ENCODE measurements at regions not wholly inside any gene's neighbourhood (a gene's known extent, or its start where the extent isn't known, plus 50 kb on each side); places are given as distances from the start of the nearest gene placed in this dataset.

GRCh38 chr7:66508431-66508830, 120.2 kb upstream of the KCTD7 start:
- DNase-seq = no peak
- H3K27ac ChIP-seq = no peak overlapping the region
- no peak for TF ChIP-seq CTCF (IDR thresholded peaks at IDR 0.05; ENCODE audit: low read depth, low read length, missing control alignments)

DNA sequence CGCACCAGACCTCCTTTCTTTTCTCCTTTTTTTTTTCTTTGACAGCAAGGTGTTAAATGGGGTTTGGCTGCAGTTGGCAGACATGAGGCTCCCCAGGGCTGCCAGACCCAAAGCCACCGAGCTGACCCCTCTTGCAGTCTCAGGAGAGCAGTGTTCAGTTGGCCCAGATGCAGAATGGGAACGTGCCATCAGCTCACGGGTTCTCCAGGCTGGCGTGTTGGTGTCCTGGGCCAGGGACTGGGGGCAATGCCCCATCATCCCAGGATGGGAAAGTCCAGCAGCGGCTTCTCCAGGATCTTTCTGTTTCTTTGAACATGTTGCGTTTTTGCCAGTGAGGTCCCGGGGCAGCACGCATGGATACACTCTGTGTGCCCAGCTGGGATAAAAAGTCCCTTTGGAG, 114.6 kb upstream of the KCTD7 start:
- DNase-seq = no peak
- H3K4me3 ChIP-seq (ENCODE audit: low read depth, low read length) = no peak overlapping the region
- no peak for TF ChIP-seq CTCF (IDR thresholded peaks at IDR 0.05; ENCODE audit: low read depth, low read length, missing control alignments)
- H3K27ac ChIP-seq = no peak overlapping the region
- H3K27me3 ChIP-seq (replicated peaks) = no peaks in the 10 kb centered on the region
- in situ Hi-C loops (cut with HindIII; ENCODE audit: low pct_ligation_motif_present, low sequenced_read_pairs) = no loop called here
- H3K36me3 ChIP-seq (replicated peaks) = no peaks in the 10 kb centered on the region

More at GRCh38 chr7:66508431-66508830, 120.2 kb upstream of the KCTD7 start:
- H3K4me3 ChIP-seq (ENCODE audit: low read depth, low read length) = no peak overlapping the region
- H3K36me3 ChIP-seq (replicated peaks) = no peaks in the 10 kb centered on the region
- in situ Hi-C loops (cut with HindIII; ENCODE audit: low pct_ligation_motif_present, low sequenced_read_pairs) = no loop called here
- H3K27me3 ChIP-seq (replicated peaks) = no peaks in the 10 kb centered on the region

DNA sequence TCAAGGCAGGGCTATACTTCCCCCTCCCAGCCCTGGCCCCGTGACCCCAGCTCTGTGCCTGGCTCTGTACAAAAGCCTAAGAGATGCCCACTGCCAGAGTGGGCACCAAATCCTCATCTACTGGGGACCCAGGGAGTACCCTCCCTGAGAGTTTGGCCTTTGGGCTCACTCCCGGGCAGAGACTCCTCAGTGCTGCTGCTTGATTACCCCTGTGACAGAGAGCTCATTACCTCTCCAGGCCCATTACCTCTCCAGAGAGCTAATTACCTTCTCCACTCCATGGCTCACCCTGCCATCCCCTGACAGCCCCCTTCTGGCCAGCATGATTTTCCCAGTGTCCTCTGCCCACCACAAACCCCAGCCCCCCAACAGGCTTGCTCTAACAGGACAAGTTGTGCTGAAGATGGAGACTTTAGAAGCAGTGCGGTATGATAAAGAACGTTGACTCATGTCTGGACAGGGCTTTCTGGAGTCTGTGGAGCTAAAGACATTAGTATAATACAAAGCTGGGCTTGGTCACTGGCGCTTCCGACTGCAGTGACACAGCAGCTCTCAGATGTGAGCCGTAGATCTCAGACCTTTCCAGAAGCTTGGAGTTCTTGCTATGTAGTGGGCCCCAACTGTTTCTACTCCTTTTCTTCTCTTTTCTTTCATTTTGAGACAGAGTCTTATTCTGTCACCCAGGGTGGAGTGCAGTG, 111.3 kb upstream of the KCTD7 start:
- no peak for TF ChIP-seq CTCF (IDR thresholded peaks at IDR 0.05; ENCODE audit: low read depth, low read length, missing control alignments)
- no peak for DNase-seq
- in situ Hi-C loops (cut with HindIII; ENCODE audit: low pct_ligation_motif_present, low sequenced_read_pairs) = no loop called here
- Histone ChIP-seq H3K4me3 (ENCODE audit: low read depth, low read length) (no peak overlapping the region), H3K27me3 (replicated peaks) (no peaks in the 10 kb centered on the region), H3K36me3 (replicated peaks) (no peaks in the 10 kb centered on the region), H3K27ac (no peak overlapping the region)

DNA sequence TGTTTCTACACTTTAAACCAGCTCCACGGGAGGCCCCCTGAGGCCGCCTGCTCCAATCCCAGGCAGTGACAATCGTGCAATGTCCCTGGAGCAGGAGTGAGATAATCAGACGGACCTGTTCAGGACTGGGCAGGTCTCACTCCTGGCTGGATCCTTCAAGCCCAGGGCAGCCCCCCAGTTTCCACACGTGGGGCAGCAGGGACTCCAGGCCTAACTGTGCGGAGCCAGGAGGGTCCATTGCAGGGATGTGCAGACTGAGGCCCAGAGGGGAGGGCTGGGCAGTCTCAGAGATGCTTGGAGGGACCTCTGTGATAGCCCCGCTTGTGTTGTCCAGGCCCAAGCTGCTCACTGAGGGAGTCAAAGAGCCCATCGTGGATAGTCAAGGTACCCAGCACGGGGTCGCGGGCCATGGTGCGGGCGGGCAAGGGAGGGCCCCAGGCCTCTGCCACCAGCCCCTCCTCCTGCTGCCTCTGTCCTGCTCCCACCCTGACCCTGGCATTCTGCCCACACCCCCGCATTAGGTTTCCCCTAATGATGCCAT, 110.5 kb upstream of the KCTD7 start:
- in situ Hi-C loops (cut with HindIII; ENCODE audit: low pct_ligation_motif_present, low sequenced_read_pairs) = no loop called here
- Histone ChIP-seq H3K27ac (no peak overlapping the region), H3K36me3 (replicated peaks) (no peaks in the 10 kb centered on the region), H3K4me3 (ENCODE audit: low read depth, low read length) (no peak overlapping the region), H3K27me3 (replicated peaks) (no peaks in the 10 kb centered on the region)
- DNase-seq = no peak
- no peak for TF ChIP-seq CTCF (IDR thresholded peaks at IDR 0.05; ENCODE audit: low read depth, low read length, missing control alignments)

DNA sequence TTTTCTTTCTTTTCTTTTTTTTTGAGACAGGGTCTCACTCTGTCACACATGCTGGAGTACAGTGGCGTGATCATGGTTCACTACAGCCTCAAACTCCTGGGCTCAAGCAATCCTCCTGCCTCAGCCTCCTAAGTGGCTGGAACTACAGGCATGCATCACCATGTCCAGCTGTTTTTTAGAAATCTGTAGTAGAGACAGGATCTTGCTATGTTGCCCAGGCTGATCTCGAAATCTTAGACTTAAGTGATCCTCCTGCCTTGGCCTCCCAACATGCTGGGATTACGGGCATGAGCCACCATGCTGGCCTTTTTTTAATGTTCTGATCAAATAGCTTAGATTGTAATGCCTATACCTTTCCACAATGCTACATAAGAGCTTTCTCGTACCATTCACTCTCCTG, 107.0 kb upstream of the KCTD7 start:
- in situ Hi-C loops (cut with HindIII; ENCODE audit: low pct_ligation_motif_present, low sequenced_read_pairs) = no loop called here
- TF ChIP-seq CTCF (IDR thresholded peaks at IDR 0.05; ENCODE audit: low read depth, low read length, missing control alignments) = no peak
- no peak overlapping the region for H3K27ac ChIP-seq
- no peaks in the 10 kb centered on the region for H3K27me3 ChIP-seq (replicated peaks)
- DNase-seq = no peak
- H3K36me3 ChIP-seq (replicated peaks) = no peaks in the 10 kb centered on the region
- H3K4me3 ChIP-seq (ENCODE audit: low read depth, low read length) = no peak overlapping the region

DNA sequence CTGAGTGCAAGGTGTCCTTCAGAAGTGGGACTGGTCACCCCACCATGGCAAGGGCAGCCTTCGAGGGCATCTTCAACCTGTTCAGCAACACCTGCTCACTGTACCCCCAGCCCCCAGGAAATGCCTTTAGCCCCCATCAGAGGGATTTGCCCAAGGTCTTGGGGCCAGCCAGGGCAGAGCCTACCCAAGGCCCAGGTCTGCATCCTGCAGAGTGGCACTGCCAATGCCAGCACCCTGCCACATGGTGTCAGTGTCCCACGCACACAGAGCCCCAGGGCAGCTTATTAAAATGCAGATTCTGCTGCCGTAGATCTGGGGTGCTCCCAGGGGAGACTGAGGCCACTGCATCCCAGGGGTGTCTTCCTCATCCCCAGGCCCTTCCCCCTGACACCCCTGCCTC, 106.2 kb upstream of the KCTD7 start:
- peak; percentile 49 for TF ChIP-seq CTCF (IDR thresholded peaks at IDR 0.05; ENCODE audit: low read depth, low read length, missing control alignments)
- Histone ChIP-seq H3K4me3 (ENCODE audit: low read depth, low read length) (no peak overlapping the region), H3K27me3 (replicated peaks) (no peaks in the 10 kb centered on the region), H3K27ac (no peak overlapping the region), H3K36me3 (replicated peaks) (no peaks in the 10 kb centered on the region)
- no peak for DNase-seq
- in situ Hi-C loops (cut with HindIII; ENCODE audit: low pct_ligation_motif_present, low sequenced_read_pairs) = no loop called here
